K562 (cell line): ENCODE measurements at regions not wholly inside any gene's neighbourhood (a gene's known extent, or its start where the extent isn't known, plus 50 kb on each side); places are given as distances from the start of the nearest gene placed in this dataset.

Experiments used
- ATAC-seq: fragments of 200-7000 bp; cut with Tn5 transposase; 3 replicates; pipeline ENCODE4 v1.9.1; 2020; ENCODE audit warnings: moderate library complexity
- BruUV-seq: library from RNA; stranded (reverse); fragments of 400-500 nt; replicated peaks from 2 replicates; lab custom pipeline; 2021; lab: Mats Ljungman, UMichigan
- CTCF ChIA-PET: fragments of 300-600 bp; formaldehyde crosslinking; extraction: SDS; loops from one replicate; lab custom pipeline; 2021; ENCODE audit warnings: low intra/inter-chr PET ratio; lab: Yijun Ruan, JAX
- POLR2A ChIA-PET: fragments of 300-600, 350-650 bp; sonication (Branson Sonifier 250); formaldehyde crosslinking; extraction: SDS; loops from one replicate; lab custom pipeline; 2021; ENCODE audit warnings: antibody characterized with exemption, inconsistent platforms; lab: Yijun Ruan, JAX
- DNase-seq, 4 experiments: peaks; one replicate each; pipeline versions ENCODE4 v3.0.0 to v3.0.0-alpha.2; 2011 to 2018; ENCODE audit warnings: low spot score in 3 of 4, mixed read lengths in 3 of 4; ENCODE audit errors: extremely low read depth in 1 of 4
- FAIRE-seq: peaks from 2 replicates; lab custom pipeline; 2011; peaks lifted over from hg19 to GRCh38; lab: Jason Lieb, UNC
- H2AFZ ChIP-seq: 2 replicates; pipeline ENCODE4 v1.6.0; 2011; ENCODE audit warnings: low read depth, low read length, control low read depth, inconsistent platforms
- H3K27ac ChIP-seq: fragments of 200-600 bp; 3 replicates; pipeline ENCODE4 v1.8.0; 2011; ENCODE audit warnings: low read depth, mild to moderate bottlenecking, control low read depth, inconsistent platforms, low read length, moderate library complexity, mixed read lengths; ENCODE audit errors: extremely low read depth
- H3K27me3 ChIP-seq, 2 experiments: fragments of 300-600 bp in 1 of 2; 2 replicates in 1 of 2; 3 replicates in 1 of 2; pipeline versions ENCODE4 v1.6.0 to v1.8.0; 2011; ENCODE audit warnings: inconsistent platforms in 2 of 2, low read length in 2 of 2, mild to moderate bottlenecking in 1 of 2, mixed read lengths in 1 of 2, moderate library complexity in 1 of 2; ENCODE audit not compliant: control insufficient read depth in 2 of 2, insufficient read depth in 2 of 2
- H3K36me3 ChIP-seq: fragments of 300-600 bp; 3 replicates; pipeline ENCODE4 v1.8.0; 2011; ENCODE audit warnings: mild to moderate bottlenecking, low read length, inconsistent platforms; ENCODE audit not compliant: control insufficient read depth, insufficient read depth
- H3K4me1 ChIP-seq, 2 experiments: fragments of 200-600 bp in 1 of 2; replicated peaks in 1 of 2; 2 replicates in 1 of 2; 3 replicates in 1 of 2; pipeline versions ENCODE4 v1.5.1 to v1.8.0; 2011; ENCODE audit warnings: inconsistent platforms in 2 of 2, low read length in 2 of 2, mild to moderate bottlenecking in 1 of 2, mixed read lengths in 1 of 2, moderate library complexity in 1 of 2; ENCODE audit not compliant: control insufficient read depth in 2 of 2, insufficient read depth in 2 of 2
- H3K4me2 ChIP-seq: 2 replicates; pipeline ENCODE4 v1.6.1; 2011; ENCODE audit warnings: low read length, control low read depth, inconsistent platforms, mixed read lengths; ENCODE audit not compliant: insufficient read depth
- H3K4me3 ChIP-seq: fragments of 200-600 bp; sonication (generic), shearing (Covaris generic); 2 replicates; pipeline ENCODE4 v1.5.1; 2016; ENCODE audit warnings: control low read depth, inconsistent platforms
- H3K79me2 ChIP-seq: fragments of 200-600 bp; 3 replicates; pipeline ENCODE4 v1.8.0; 2011; ENCODE audit warnings: low read length, inconsistent platforms; ENCODE audit not compliant: control insufficient read depth, insufficient read depth
- H3K9ac ChIP-seq, 2 experiments: 2 replicates each; pipeline versions ENCODE4 v1.6.0 to v1.6.1; 2011; ENCODE audit warnings: low read depth in 2 of 2, low read length in 2 of 2, control low read depth in 1 of 2, inconsistent platforms in 1 of 2, mild to moderate bottlenecking in 1 of 2, mixed read lengths in 1 of 2; ENCODE audit not compliant: insufficient read depth in 1 of 2
- H3K9me1 ChIP-seq: one replicate; pipeline ENCODE4 v1.6.0; 2011; ENCODE audit warnings: inconsistent platforms, mild to moderate bottlenecking, low read length, moderate library complexity; ENCODE audit not compliant: control insufficient read depth, insufficient read depth
- H3K9me3 ChIP-seq: replicated peaks from 2 replicates; pipeline ENCODE4 v1.5.1; 2011; ENCODE audit warnings: low read depth, low read length, inconsistent platforms; ENCODE audit not compliant: control insufficient read depth, insufficient read depth
- H4K20me1 ChIP-seq: replicated peaks from 2 replicates; pipeline ENCODE4 v1.6.1; 2011; ENCODE audit warnings: low read length, inconsistent platforms, mixed read lengths; ENCODE audit not compliant: control insufficient read depth, insufficient read depth
- COPS2 ChIP-seq: fragments of 450-650 bp; conservative IDR thresholded peaks from 2 replicates; pipeline ENCODE4 v1.6.1; 2016; ENCODE audit warnings: mild to moderate bottlenecking, moderate library complexity
- E2F3 ChIP-seq: fragments of 250-450 bp; sonication (Bioruptor Pico); IDR thresholded peaks from 2 replicates; pipeline ENCODE4 v1.4.0; 2020; ENCODE audit warnings: mild to moderate bottlenecking
- FOXK1 ChIP-seq: sonication (generic); formaldehyde crosslinking; IDR thresholded peaks from 2 replicates; pipeline ENCODE4 v1.8.0; 2022; ENCODE audit warnings: missing genetic modification reagents, mild to moderate bottlenecking, borderline replicate concordance
- HMGN3 ChIP-seq: IDR thresholded peaks from 2 replicates; pipeline ENCODE4 v1.6.1; 2011; ENCODE audit warnings: borderline replicate concordance, low read depth, mild to moderate bottlenecking, mixed read lengths, low read length; ENCODE audit not compliant: insufficient read length; ENCODE audit errors: extremely low read depth
- HOXB6 ChIP-seq: fragments of 250-450 bp; sonication (Bioruptor Pico); IDR thresholded peaks from 2 replicates; pipeline ENCODE4 v1.5.1; 2022; ENCODE audit warnings: mild to moderate bottlenecking, borderline replicate concordance
- NCOR1 ChIP-seq: fragments of 450-650 bp; IDR thresholded peaks from 2 replicates; pipeline ENCODE4 v1.6.1; 2016; ENCODE audit warnings: mild to moderate bottlenecking, moderate library complexity
- NR1H2 ChIP-seq: sonication (generic); formaldehyde crosslinking; IDR thresholded peaks from 2 replicates; pipeline ENCODE4 v1.4.0; 2020; ENCODE audit warnings: mild to moderate bottlenecking, missing genetic modification reagents
- NR2C1 ChIP-seq, 2 experiments: fragments of 450-650 bp; IDR thresholded peaks; 2 replicates each; pipeline ENCODE4 v1.6.1; 2017; ENCODE audit warnings: mild to moderate bottlenecking in 2 of 2, antibody characterized with exemption in 1 of 2, inconsistent platforms in 1 of 2, missing compliant biosample characterization in 1 of 2, missing genetic modification characterization in 1 of 2
- POU5F1 ChIP-seq: fragments of 150-350 bp; IDR thresholded peaks from 2 replicates; pipeline ENCODE4 v1.6.1; 2014; ENCODE audit warnings: borderline replicate concordance, low read length, low read depth, mild to moderate bottlenecking; ENCODE audit not compliant: partially characterized antibody
- SMAD3 ChIP-seq: fragments of 450-650 bp; formaldehyde crosslinking; conservative IDR thresholded peaks from 2 replicates; pipeline ENCODE4 v1.4.0; 2020; ENCODE audit warnings: mild to moderate bottlenecking
- SRSF7 ChIP-seq: fragments of 200-400 bp; formaldehyde crosslinking; optimal IDR thresholded peaks from 2 replicates; pipeline ENCODE3; 2017; ENCODE audit warnings: mild to moderate bottlenecking, low read depth, low read length
- ZNF239 ChIP-seq: fragments of 250-450 bp; sonication (Bioruptor Pico); IDR thresholded peaks from 2 replicates; pipeline ENCODE4 v1.4.0; 2020; ENCODE audit warnings: mild to moderate bottlenecking
- ZNF717 ChIP-seq: fragments of 250-450 bp; sonication (Bioruptor Pico); IDR thresholded peaks from 2 replicates; pipeline ENCODE4 v1.5.0; 2021
- ZNF75A ChIP-seq: fragments of 450-650 bp; formaldehyde crosslinking; IDR thresholded peaks from 2 replicates; pipeline ENCODE4 v1.4.0; 2020; ENCODE audit warnings: mild to moderate bottlenecking
- WGBS: fragments of 100-300 bp; shearing (Covaris generic); methylation state at CpG from one replicate; pipeline ENCODE4 v1.1.6; 2016; ENCODE audit warnings: low coverage, mixed read lengths; ENCODE audit not compliant: insufficient coverage; ENCODE audit errors: missing lambda C conversion rate; 5-methylcytosine and 5-hydroxymethylcytosine counted together
- in situ Hi-C: fragments of 300-500 bp; cut with MboI; formaldehyde crosslinking; loops from 4 replicates; pipeline ENCODE4 v1.15.0; 2018; ENCODE audit warnings: inconsistent platforms, mixed read lengths
- intact Hi-C: fragments of 100-400 bp; cut with micrococcal nuclease; formaldehyde crosslinking; loops from 2 replicates; pipeline ENCODE4 v1.14.2; 2022
- TF ChIP-seq, protein P1 (sequence below): sonication (generic); formaldehyde crosslinking; IDR thresholded peaks from 2 replicates; pipeline ENCODE4 v1.8.1; 2023; ENCODE audit warnings: mild to moderate bottlenecking, missing genetic modification reagents
- TF ChIP-seq, protein P2 (sequence below), 3 experiments: fragments of 200-800 bp in 1 of 3; fragments of 250-450 bp in 1 of 3; fragments of 450-650 bp in 1 of 3; sonication (Bioruptor Pico) in 1 of 3; sonication (Bioruptor generic) in 1 of 3; formaldehyde crosslinking in 1 of 3; IDR thresholded peaks; 2 replicates each; pipeline versions ENCODE4 v1.6.1 to v1.8.0; 2016 to 2022; ENCODE audit warnings: mild to moderate bottlenecking in 2 of 3, missing genetic modification characterization in 2 of 3, missing compliant biosample characterization in 1 of 3, moderate library complexity in 1 of 3
- TF ChIP-seq, protein P3 (sequence below): fragments of 450-650 bp; IDR thresholded peaks from 2 replicates; pipeline ENCODE4 v1.6.1; 2016; ENCODE audit warnings: missing biosample characterization, missing genetic modification characterization

DNA sequence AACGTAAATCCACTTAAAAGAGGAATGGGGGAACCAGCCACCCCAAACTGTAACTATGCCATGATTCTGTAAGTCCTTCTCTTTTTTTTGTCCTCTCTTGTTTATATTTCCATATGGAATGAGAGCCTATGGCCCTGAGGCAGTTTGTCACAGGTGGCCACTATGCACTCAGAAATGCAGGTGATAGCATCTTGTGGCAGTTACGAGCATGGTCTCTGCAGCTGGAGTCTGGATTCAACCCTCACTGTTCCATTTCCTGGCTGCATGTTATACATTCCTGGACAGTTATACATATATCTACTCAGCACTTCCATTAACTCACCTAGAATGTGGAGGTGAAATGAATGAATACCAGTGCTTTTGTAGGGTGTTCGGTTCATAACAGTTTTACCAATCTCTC is 291.5 kb upstream of the FANCL start:
- H3K9me1 ChIP-seq: no peaks in the 10 kb centered on the region
- no peaks in the 10 kb centered on the region for H4K20me1 ChIP-seq
- TF ChIP-seq ZNF717 (CRISPR knock-in tag) (no peak), E2F3 (CRISPR knock-in tag) (no peak), HOXB6 (CRISPR knock-in tag) (no peak), SMAD3 (CRISPR knock-in tag) (no peak), POU5F1 (no peak), NR1H2 (CRISPR knock-in tag) (no peak), COPS2 (no peak), ZNF75A (CRISPR knock-in tag) (no peak), NR2C1 (IDR thresholded peaks at IDR 0.05) (no peak), NR2C1 (tag; IDR thresholded peaks at IDR 0.05) (no peak), ZNF239 (CRISPR knock-in tag) (no peak), HMGN3 (no peak), NCOR1 (no peak), FOXK1 (CRISPR knock-in tag) (no peak), SRSF7 (no peak)
- TF ChIP-seq, protein P1, sequence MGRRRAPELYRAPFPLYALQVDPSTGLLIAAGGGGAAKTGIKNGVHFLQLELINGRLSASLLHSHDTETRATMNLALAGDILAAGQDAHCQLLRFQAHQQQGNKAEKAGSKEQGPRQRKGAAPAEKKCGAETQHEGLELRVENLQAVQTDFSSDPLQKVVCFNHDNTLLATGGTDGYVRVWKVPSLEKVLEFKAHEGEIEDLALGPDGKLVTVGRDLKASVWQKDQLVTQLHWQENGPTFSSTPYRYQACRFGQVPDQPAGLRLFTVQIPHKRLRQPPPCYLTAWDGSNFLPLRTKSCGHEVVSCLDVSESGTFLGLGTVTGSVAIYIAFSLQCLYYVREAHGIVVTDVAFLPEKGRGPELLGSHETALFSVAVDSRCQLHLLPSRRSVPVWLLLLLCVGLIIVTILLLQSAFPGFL (CRISPR knock-in tag): no peak
- TF ChIP-seq, protein P2, sequence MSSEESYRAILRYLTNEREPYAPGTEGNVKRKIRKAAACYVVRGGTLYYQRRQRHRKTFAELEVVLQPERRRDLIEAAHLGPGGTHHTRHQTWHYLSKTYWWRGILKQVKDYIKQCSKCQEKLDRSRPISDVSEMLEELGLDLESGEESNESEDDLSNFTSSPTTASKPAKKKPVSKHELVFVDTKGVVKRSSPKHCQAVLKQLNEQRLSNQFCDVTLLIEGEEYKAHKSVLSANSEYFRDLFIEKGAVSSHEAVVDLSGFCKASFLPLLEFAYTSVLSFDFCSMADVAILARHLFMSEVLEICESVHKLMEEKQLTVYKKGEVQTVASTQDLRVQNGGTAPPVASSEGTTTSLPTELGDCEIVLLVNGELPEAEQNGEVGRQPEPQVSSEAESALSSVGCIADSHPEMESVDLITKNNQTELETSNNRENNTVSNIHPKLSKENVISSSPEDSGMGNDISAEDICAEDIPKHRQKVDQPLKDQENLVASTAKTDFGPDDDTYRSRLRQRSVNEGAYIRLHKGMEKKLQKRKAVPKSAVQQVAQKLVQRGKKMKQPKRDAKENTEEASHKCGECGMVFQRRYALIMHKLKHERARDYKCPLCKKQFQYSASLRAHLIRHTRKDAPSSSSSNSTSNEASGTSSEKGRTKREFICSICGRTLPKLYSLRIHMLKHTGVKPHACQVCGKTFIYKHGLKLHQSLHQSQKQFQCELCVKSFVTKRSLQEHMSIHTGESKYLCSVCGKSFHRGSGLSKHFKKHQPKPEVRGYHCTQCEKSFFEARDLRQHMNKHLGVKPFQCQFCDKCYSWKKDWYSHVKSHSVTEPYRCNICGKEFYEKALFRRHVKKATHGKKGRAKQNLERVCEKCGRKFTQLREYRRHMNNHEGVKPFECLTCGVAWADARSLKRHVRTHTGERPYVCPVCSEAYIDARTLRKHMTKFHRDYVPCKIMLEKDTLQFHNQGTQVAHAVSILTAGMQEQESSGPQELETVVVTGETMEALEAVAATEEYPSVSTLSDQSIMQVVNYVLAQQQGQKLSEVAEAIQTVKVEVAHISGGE (CRISPR knock-in tag; IDR thresholded peaks at IDR 0.05): no peak
- TF ChIP-seq, protein P3, sequence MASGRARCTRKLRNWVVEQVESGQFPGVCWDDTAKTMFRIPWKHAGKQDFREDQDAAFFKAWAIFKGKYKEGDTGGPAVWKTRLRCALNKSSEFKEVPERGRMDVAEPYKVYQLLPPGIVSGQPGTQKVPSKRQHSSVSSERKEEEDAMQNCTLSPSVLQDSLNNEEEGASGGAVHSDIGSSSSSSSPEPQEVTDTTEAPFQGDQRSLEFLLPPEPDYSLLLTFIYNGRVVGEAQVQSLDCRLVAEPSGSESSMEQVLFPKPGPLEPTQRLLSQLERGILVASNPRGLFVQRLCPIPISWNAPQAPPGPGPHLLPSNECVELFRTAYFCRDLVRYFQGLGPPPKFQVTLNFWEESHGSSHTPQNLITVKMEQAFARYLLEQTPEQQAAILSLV (tag): no peak
- no peaks in the 10 kb centered on the region for H3K79me2 ChIP-seq
- CTCF ChIA-PET: interaction anchor here (0.6 kb wide), 1 partner anchor 310 kb away, joined by 6 read pairs; no protein-coding TSS in a partner anchor
- BruUV-seq: no TSS peak
- 41% methylated on average over 3 of the region's 3 CpGs for WGBS
- no peak overlapping the region for H2AFZ ChIP-seq
- H3K4me2 ChIP-seq: no peak overlapping the region
- no peak for DNase-seq
- no peaks in the 10 kb centered on the region for H3K9me3 ChIP-seq
- H3K27me3 ChIP-seq: 0 out of 5 replicates have a peak, but pooled peaks cover 0 to 2% of the 10 kb centered on the region in 2 experiments
- ATAC-seq: no peak
- POLR2A ChIA-PET: no interaction called here
- H3K27ac ChIP-seq: no peak overlapping the region
- no peak overlapping the region for H3K9ac ChIP-seq
- H3K36me3 ChIP-seq: no peaks in the 10 kb centered on the region
- intact Hi-C loops (no loop called here), in situ Hi-C loops (no loop called here)
- no peaks in the 10 kb centered on the region for H3K4me1 ChIP-seq
- no peak overlapping the region for H3K4me3 ChIP-seq
- FAIRE-seq: no peak
